ENCODE measurements at regions not wholly inside any gene's neighbourhood (a gene's known extent, or its start where the extent isn't known, plus 50 kb on each side); places are given as distances from the start of the nearest gene placed in this dataset.

DNA sequence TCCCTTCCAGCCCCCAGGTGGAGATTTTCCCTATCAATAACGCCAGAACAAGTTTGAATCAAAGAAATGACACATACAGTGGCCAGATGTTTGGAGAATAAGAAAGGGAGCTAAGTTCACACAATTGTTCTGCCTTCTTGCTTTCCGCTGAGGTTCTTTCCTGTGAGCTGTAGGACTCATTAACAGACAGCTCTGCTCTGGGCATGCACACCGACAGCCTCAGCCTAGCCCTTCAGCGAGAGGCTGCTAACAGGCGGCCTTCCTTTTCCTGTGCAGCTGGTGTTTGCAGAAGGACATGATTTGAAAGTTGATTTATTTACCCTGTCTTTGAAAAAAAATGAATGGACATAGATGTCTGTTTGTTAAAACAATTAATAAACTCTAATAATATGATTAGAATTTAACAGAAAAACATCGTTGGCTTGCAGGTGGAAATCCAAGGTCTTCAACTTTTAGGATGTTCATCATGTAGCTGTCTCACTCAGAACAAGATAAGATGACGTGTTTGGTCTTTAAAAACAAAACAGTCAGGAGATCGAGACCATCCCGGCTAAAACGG, 183.3 kb downstream of the KDR start:
- in situ Hi-C loops (cut with HindIII; ENCODE audit: low pct_ligation_motif_present, low sequenced_read_pairs): no loop called here
- no peak for DNase-seq
- H3K4me3 ChIP-seq (ENCODE audit: low read depth, low read length): no peak overlapping the region
- H3K27ac ChIP-seq: no peak overlapping the region
- TF ChIP-seq, protein P1, sequence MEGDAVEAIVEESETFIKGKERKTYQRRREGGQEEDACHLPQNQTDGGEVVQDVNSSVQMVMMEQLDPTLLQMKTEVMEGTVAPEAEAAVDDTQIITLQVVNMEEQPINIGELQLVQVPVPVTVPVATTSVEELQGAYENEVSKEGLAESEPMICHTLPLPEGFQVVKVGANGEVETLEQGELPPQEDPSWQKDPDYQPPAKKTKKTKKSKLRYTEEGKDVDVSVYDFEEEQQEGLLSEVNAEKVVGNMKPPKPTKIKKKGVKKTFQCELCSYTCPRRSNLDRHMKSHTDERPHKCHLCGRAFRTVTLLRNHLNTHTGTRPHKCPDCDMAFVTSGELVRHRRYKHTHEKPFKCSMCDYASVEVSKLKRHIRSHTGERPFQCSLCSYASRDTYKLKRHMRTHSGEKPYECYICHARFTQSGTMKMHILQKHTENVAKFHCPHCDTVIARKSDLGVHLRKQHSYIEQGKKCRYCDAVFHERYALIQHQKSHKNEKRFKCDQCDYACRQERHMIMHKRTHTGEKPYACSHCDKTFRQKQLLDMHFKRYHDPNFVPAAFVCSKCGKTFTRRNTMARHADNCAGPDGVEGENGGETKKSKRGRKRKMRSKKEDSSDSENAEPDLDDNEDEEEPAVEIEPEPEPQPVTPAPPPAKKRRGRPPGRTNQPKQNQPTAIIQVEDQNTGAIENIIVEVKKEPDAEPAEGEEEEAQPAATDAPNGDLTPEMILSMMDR (IDR thresholded peaks at IDR 0.05; ENCODE audit: low read depth, low read length, missing control alignments): no peak
- H3K36me3 ChIP-seq (replicated peaks): no peaks in the 10 kb centered on the region
- H3K27me3 ChIP-seq (replicated peaks): no peaks in the 10 kb centered on the region

DNA sequence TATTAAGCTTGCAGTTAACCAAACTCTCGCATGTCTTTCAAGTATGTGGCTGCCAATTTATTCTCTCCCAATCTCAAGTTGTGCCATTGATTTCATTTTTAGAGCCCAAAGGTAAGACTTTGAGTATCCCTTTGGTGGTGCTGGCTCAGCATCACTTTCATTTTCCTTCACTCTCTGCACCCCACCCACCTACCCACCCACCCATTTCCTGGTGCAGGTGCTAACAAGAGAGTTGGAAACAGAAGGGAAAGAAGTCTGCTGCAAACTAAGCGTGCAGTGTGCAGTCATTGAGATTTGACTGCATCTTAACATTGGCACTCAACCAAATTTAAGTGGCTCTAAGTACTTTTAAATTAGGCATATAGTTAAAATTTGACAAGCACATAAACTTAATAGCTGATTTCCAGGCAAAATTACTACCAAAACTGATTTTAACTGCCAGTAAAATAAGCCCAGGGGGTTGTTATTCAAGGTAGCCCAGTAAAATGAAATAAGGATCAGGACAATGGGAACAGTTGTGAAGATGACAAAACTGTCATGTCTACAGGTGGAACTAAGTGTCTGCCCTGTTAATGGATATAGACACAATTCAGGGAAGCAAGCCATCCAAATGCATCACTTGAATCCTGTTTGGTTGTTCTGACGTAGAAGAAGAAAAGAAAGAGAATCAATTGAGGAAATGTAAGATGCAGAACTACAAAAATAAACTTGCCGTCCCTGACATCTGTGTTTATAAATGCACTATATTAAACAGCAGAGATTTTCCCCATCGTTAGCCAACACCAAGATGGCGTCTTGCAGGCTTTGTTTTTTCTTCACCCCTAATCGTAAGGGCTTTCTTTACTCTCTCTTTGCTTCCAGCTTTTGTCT, 184.2 kb downstream of the KDR start:
- Histone ChIP-seq H3K27ac (no peak overlapping the region), H3K36me3 (replicated peaks) (no peaks in the 10 kb centered on the region), H3K27me3 (replicated peaks) (no peaks in the 10 kb centered on the region), H3K4me3 (ENCODE audit: low read depth, low read length) (no peak overlapping the region)
- TF ChIP-seq, protein P1 (IDR thresholded peaks at IDR 0.05; ENCODE audit: low read depth, low read length, missing control alignments): no peak
- no peak for DNase-seq
- in situ Hi-C loops (cut with HindIII; ENCODE audit: low pct_ligation_motif_present, low sequenced_read_pairs): no loop called here

DNA sequence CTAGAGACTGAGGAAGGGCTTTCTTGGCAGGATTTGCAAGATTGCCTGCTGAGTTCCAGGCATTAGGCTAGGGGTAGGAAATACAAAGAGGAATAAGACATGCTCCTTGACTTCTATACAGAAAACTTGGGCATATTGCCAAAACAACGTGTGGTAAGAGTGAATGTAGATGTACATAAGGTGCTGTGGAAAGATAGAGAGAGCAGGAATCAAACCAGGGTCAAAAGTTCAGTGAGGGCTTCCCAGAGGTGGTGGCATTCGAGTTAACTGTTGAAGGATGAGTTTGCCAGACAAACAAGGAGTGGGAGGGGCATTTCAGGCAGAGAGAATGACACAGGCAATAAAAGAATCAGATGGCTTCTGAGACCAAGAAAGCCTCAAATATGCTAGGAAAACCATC, 187.9 kb downstream of the KDR start:
- peak; percentile 48 for DNase-seq
- no peak overlapping the region for H3K4me3 ChIP-seq (ENCODE audit: low read depth, low read length)
- in situ Hi-C loops (cut with HindIII; ENCODE audit: low pct_ligation_motif_present, low sequenced_read_pairs): no loop called here
- H3K36me3 ChIP-seq (replicated peaks): no peaks in the 10 kb centered on the region
- TF ChIP-seq, protein P1 (IDR thresholded peaks at IDR 0.05; ENCODE audit: low read depth, low read length, missing control alignments): no peak
- no peak overlapping the region for H3K27ac ChIP-seq
- no peaks in the 10 kb centered on the region for H3K27me3 ChIP-seq (replicated peaks)

DNA sequence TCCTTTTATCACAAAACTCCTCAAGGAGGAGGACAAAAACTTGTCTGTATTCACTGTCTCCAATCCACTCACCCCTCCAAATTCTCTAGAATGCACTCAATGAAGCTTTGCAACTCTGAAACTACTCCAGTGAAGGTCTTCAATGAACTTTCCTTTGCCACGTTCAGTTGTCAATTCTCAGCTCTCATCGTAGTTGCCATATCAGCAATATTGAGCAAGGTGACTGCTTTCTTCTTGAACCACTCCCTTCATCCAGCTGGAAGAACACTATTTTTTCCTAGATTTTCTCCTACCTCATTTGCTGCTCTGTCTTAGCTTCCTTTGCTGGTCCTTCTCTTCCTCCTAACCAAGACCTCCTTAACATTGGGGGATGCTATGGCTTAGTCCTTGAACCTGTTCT, 191.8 kb downstream of the KDR start:
- no peak for DNase-seq

DNA sequence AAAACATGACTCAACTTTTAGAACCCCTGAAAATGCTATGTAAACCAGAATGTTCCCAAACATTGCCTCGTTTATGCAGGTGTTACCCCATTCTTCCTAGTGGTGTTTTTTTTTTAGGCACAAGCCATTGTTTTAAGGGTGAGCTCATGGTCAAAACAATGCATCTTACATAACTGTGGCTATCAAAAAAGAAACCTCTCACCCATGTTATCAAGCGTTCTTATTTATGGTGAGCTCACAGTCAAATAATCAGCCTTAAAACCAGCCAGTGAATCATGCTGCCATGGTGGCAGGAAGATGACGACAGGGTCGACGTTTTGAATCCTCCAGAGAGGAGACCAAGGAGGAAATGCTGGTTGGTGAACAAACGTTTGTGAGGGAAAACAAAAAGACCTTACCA, 195.2 kb downstream of the KDR start:
- peak; percentile 94 for DNase-seq
- H3K27ac ChIP-seq: peak overlapping the region; percentile 75
- no peak overlapping the region for H3K4me3 ChIP-seq (ENCODE audit: low read depth, low read length)
- no peaks in the 10 kb centered on the region for H3K27me3 ChIP-seq (replicated peaks)
- TF ChIP-seq, protein P1 (IDR thresholded peaks at IDR 0.05; ENCODE audit: low read depth, low read length, missing control alignments): no peak
- H3K36me3 ChIP-seq (replicated peaks): no peaks in the 10 kb centered on the region
- in situ Hi-C loops (cut with HindIII; ENCODE audit: low pct_ligation_motif_present, low sequenced_read_pairs): no loop called here

More for the DNA sequence above, 191.8 kb downstream of the KDR start:
- H3K27me3 ChIP-seq (replicated peaks): no peaks in the 10 kb centered on the region
- no peak overlapping the region for H3K27ac ChIP-seq
- no peak overlapping the region for H3K4me3 ChIP-seq (ENCODE audit: low read depth, low read length)
- TF ChIP-seq, protein P1 (IDR thresholded peaks at IDR 0.05; ENCODE audit: low read depth, low read length, missing control alignments): no peak
- in situ Hi-C loops (cut with HindIII; ENCODE audit: low pct_ligation_motif_present, low sequenced_read_pairs): no loop called here
- H3K36me3 ChIP-seq (replicated peaks): no peaks in the 10 kb centered on the region

All from brain microvascular endothelial cell (primary cell).